NCI-H1105 (cell line): ENCODE measurements at regions not wholly inside any gene's neighbourhood (a gene's known extent, or its start where the extent isn't known, plus 50 kb on each side); places are given as distances from the start of the nearest gene placed in this dataset.
"Not testable (repeated sequence)": the region's sequence is repeated elsewhere in the genome, so short reads cannot be mapped to it uniquely, and the experiment has no call there.

ENCODE experiments used
- DNase-seq: peaks from one replicate; lab custom pipeline; 2025; lab: John Stamatoyannopoulos, UW

GRCh38 chr6:134637282-134637681 is 312.6 kb downstream of the ALDH8A1 start:
- DNase-seq = no peak

GRCh38 chr6:134636186-134636799 is 313.6 kb downstream of the ALDH8A1 start:
- peak; percentile 42 for DNase-seq

- DNase-seq = no peak
Measured at GRCh38 chr6:134634966-134635365, 314.9 kb downstream of the ALDH8A1 start.

- no peak for DNase-seq
Measured at GRCh38 chr6:134634466-134634865, 315.4 kb downstream of the ALDH8A1 start.

- DNase-seq = not testable (repeated sequence)
Measured at GRCh38 chr6:134632982-134633940, 315.3 kb upstream of the SGK1 start.

GRCh38 chr6:134632024-134632423 is 314.1 kb upstream of the SGK1 start:
- no peak for DNase-seq

GRCh38 chr6:134631398-134631924 is 313.5 kb upstream of the SGK1 start:
- no peak for DNase-seq

- no peak for DNase-seq
Measured at GRCh38 chr6:134630508-134631121, 312.7 kb upstream of the SGK1 start.

- no peak for DNase-seq
Measured at GRCh38 chr6:134628154-134628553, 310.2 kb upstream of the SGK1 start.

- no peak for DNase-seq
Measured at GRCh38 chr6:134627707-134628106, 309.8 kb upstream of the SGK1 start.

GRCh38 chr6:134626589-134626988 is 308.7 kb upstream of the SGK1 start:
- DNase-seq = no peak

- DNase-seq = no peak
Measured at GRCh38 chr6:134626086-134626485, 308.2 kb upstream of the SGK1 start.

GRCh38 chr6:134624781-134625180 is 306.9 kb upstream of the SGK1 start:
- no peak for DNase-seq

- no peak for DNase-seq
Measured at GRCh38 chr6:134623401-134623800, 305.5 kb upstream of the SGK1 start.

- DNase-seq = no peak
Measured at GRCh38 chr6:134622382-134623173, 304.7 kb upstream of the SGK1 start.

- no peak for DNase-seq
Measured at GRCh38 chr6:134621858-134622257, 303.9 kb upstream of the SGK1 start.

- no peak for DNase-seq
Measured at GRCh38 chr6:134619789-134620188, 301.9 kb upstream of the SGK1 start.

GRCh38 chr6:134619077-134619476 is 301.2 kb upstream of the SGK1 start:
- DNase-seq = no peak

GRCh38 chr6:134614606-134615485 is 296.9 kb upstream of the SGK1 start:
- no peak for DNase-seq

- not testable (repeated sequence) for DNase-seq
Measured at GRCh38 chr6:134612128-134612527, 294.2 kb upstream of the SGK1 start.

GRCh38 chr6:134610411-134610810 is 292.5 kb upstream of the SGK1 start:
- no peak for DNase-seq
